CD4-positive, alpha-beta T cell treated with Interferon alpha-2 for 1 hour (primary cell): ENCODE measurements at regions not wholly inside any gene's neighbourhood (a gene's known extent, or its start where the extent isn't known, plus 50 kb on each side); places are given as distances from the start of the nearest gene placed in this dataset.
"Not testable (repeated sequence)": the region's sequence is repeated elsewhere in the genome, so short reads cannot be mapped to it uniquely, and the experiment has no call there.

Source experiments
- DNase-seq, 2 donors: peaks; one replicate each; pipeline ENCODE4 v3.0.0-alpha.2; 2020 to 2022

DNA sequence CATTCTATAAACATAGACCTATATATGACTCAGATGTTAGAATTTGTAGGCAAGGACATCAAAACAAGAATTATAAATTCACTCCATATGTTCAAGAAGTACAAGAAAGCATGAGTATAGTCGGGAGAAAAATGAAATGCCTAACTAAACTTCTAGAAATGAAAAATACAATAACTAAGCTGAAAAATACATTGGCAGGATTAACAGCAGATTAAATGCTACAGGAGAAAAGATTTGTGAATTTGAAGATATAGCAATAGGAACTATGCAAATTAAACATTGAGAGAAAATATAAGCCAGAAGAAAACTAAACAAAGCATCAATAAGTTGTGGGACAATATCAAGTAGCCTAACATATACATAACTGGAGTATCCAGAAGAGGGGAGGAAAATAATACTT, 55.3 kb upstream of the PRSS3 start:
- no peak for DNase-seq

DNA sequence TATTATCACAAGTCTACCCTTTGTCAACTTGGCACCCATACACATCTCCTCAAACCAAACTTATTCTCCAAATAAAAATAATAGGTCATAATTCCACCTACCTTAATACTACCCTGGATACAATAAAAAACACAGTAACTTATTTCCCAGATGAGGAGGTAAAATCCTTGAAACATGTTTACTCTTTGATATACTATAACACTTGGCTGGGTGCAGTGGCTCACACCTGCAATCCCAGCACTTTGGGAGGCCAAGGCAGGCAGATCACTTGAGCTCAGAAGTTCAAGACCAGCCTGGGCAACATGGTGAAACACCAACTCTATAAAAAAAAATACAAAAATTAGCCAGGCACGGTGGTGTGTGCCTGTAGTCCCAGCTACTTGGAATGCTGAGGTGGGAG, 54.4 kb upstream of the PRSS3 start:
- not testable (repeated sequence) for DNase-seq

DNA sequence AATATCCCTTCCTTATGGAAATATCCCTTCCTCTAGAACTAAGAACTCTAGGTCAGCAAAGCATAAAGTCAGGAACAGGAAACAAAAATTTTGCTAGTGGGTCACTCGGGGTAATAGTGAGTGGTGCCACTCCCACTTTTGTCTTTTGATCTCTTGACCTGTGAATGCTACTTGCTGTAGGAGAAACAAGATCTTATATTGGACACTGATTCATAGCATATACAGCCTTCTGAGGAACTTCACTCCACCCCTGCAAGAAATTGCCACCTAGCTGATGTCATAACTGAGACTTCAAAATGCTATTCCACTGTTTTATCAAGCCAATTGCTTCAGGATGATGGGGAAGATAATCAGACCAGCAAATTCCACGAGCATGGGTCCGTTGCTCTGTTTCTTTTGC, 53.3 kb upstream of the PRSS3 start:
- no peak for DNase-seq

DNA sequence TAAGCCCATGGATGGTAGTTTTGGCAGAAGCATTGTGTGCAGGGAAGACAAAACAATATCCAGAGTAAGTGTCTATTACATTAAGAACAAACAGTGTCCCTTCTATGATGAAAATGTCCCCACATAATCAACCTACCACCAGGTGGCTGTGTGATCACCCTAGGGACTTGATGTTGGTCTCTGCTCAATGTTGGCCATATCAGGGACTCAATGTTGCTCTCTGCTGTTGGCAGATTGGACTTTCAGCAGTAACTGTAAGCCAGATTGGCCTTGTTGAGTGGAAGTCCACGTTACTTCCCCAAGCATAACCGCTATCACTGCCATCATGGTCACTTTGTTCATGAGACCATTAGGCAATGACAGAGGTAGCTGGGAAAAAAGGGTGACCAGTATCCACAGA, 52.8 kb upstream of the PRSS3 start:
- DNase-seq, result no peak
